PC-9 (cell line): ENCODE measurements at regions not wholly inside any gene's neighbourhood (a gene's known extent, or its start where the extent isn't known, plus 50 kb on each side); places are given as distances from the start of the nearest gene placed in this dataset.

ENCODE experiments used
- CTCF ChIP-seq: fragments of 200-600 bp; sonication (generic); conservative IDR thresholded peaks from 2 replicates; pipeline ENCODE4 v1.6.1; 2017; ENCODE audit warnings: mixed run types, antibody characterized with exemption, mild to moderate bottlenecking, moderate library complexity
- EZH2 ChIP-seq: fragments of 200-600 bp; sonication (generic); IDR thresholded peaks from 2 replicates; pipeline ENCODE4 v1.8.0; 2017; ENCODE audit warnings: antibody characterized with exemption, low read depth

- TF ChIP-seq CTCF (no peak), EZH2 (no peak)
Observed at GRCh38 chr3:152097120-152097519, 171.6 kb upstream of the MBNL1 start.
